H9 (cell line): ENCODE measurements at regions not wholly inside any gene's neighbourhood (a gene's known extent, or its start where the extent isn't known, plus 50 kb on each side); places are given as distances from the start of the nearest gene placed in this dataset.

Experiments used
- DNase-seq: peaks from one replicate; pipeline ENCODE4 v3.0.0-alpha.2; 2017
- H2AFZ ChIP-seq: one replicate; pipeline ENCODE4 v1.6.1; 2013; ENCODE audit warnings: mild to moderate bottlenecking, low read length, control low read depth, moderate library complexity
- H2AK5ac ChIP-seq: 2 replicates; pipeline ENCODE4 v1.6.1; 2013; ENCODE audit warnings: low read length, control low read depth, mixed read lengths; ENCODE audit not compliant: insufficient read length
- H2BK120ac ChIP-seq: one replicate; pipeline ENCODE4 v1.6.1; 2013; ENCODE audit warnings: low read depth, mild to moderate bottlenecking, low read length, control low read depth, inconsistent platforms; ENCODE audit not compliant: poor library complexity, severe bottlenecking
- H2BK12ac ChIP-seq: 2 replicates; pipeline ENCODE4 v1.6.1; 2013; ENCODE audit warnings: low read length, control low read depth, mixed read lengths, low read depth; ENCODE audit not compliant: insufficient read length
- H2BK15ac ChIP-seq: 2 replicates; pipeline ENCODE4 v1.6.1; 2013; ENCODE audit warnings: low read depth, low read length, control low read depth
- H2BK20ac ChIP-seq: one replicate; pipeline ENCODE4 v1.6.1; 2013; ENCODE audit warnings: low read depth, mild to moderate bottlenecking, low read length, control low read depth, inconsistent platforms; ENCODE audit not compliant: poor library complexity, severe bottlenecking
- H2BK5ac ChIP-seq: 2 replicates; pipeline ENCODE4 v1.6.1; 2013; ENCODE audit warnings: low read length, control low read depth, mixed read lengths; ENCODE audit not compliant: insufficient read length
- H3K14ac ChIP-seq: 2 replicates; pipeline ENCODE4 v1.6.1; 2013; ENCODE audit warnings: low read length, control low read depth; ENCODE audit not compliant: insufficient read depth
- H3K18ac ChIP-seq: 2 replicates; pipeline ENCODE4 v1.6.1; 2013; ENCODE audit warnings: low read depth, mild to moderate bottlenecking, mixed read lengths, low read length, control low read depth; ENCODE audit not compliant: insufficient read length
- H3K23ac ChIP-seq: 2 replicates; pipeline ENCODE4 v1.6.1; 2013; ENCODE audit warnings: low read length, control low read depth, mixed read lengths, low read depth; ENCODE audit not compliant: insufficient read length
- H3K23me2 ChIP-seq: 2 replicates; pipeline ENCODE4 v1.6.1; 2013; ENCODE audit warnings: low read depth, mild to moderate bottlenecking, mixed read lengths, low read length, control low read depth; ENCODE audit not compliant: insufficient read length, poor library complexity, severe bottlenecking
- H3K27ac ChIP-seq: 2 replicates; pipeline ENCODE4 v1.5.1; 2013; ENCODE audit warnings: low read length, control low read depth, mixed read lengths, low read depth; ENCODE audit not compliant: insufficient read length
- H3K27me3 ChIP-seq: 2 replicates; pipeline ENCODE4 v1.6.1; 2013; ENCODE audit warnings: low read length, control low read depth, inconsistent platforms; ENCODE audit not compliant: insufficient read depth
- H3K4ac ChIP-seq: 2 replicates; pipeline ENCODE4 v1.6.1; 2013; ENCODE audit warnings: low read depth, mild to moderate bottlenecking, control low read depth, inconsistent platforms, low read length, moderate library complexity
- H3K4me1 ChIP-seq: 2 replicates; pipeline ENCODE4 v1.6.1; 2013; ENCODE audit warnings: low read length, control low read depth, inconsistent platforms; ENCODE audit not compliant: insufficient read depth
- H3K4me2 ChIP-seq: 2 replicates; pipeline ENCODE4 v1.6.1; 2013; ENCODE audit warnings: low read length, control low read depth, mixed read lengths; ENCODE audit not compliant: insufficient read length, insufficient read depth
- H3K56ac ChIP-seq: 2 replicates; pipeline ENCODE4 v1.6.1; 2013; ENCODE audit warnings: low read depth, mild to moderate bottlenecking, mixed read lengths, low read length, control low read depth; ENCODE audit not compliant: insufficient read length
- H3K79me1 ChIP-seq: 2 replicates; pipeline ENCODE4 v1.6.1; 2013; ENCODE audit warnings: low read depth, mild to moderate bottlenecking, moderate library complexity, low read length, control low read depth, inconsistent platforms; ENCODE audit not compliant: insufficient read depth, poor library complexity, severe bottlenecking
- H3K79me2 ChIP-seq: 2 replicates; pipeline ENCODE4 v1.6.1; 2013; ENCODE audit warnings: low read length, control low read depth, inconsistent platforms; ENCODE audit not compliant: insufficient read depth
- H3K9ac ChIP-seq: 2 replicates; pipeline ENCODE4 v1.6.1; 2013; ENCODE audit warnings: low read length, control low read depth, mixed read lengths; ENCODE audit not compliant: insufficient read length; ENCODE audit errors: extremely low read depth
- H3K9me3 ChIP-seq: one replicate; pipeline ENCODE4 v1.6.1; 2013; ENCODE audit warnings: low read depth, low read length, inconsistent platforms; ENCODE audit not compliant: control insufficient read depth
- H3T11ph ChIP-seq: one replicate; pipeline ENCODE4 v1.6.1; 2013; ENCODE audit warnings: mild to moderate bottlenecking, low read length, control low read depth, inconsistent platforms
- H4K20me1 ChIP-seq: one replicate; pipeline ENCODE4 v1.6.1; 2013; ENCODE audit not compliant: control insufficient read depth, insufficient read length, insufficient read depth
- H4K5ac ChIP-seq: 2 replicates; pipeline ENCODE4 v1.6.1; 2013; ENCODE audit warnings: low read depth, mild to moderate bottlenecking, mixed read lengths, low read length, control low read depth; ENCODE audit not compliant: insufficient read length
- H4K8ac ChIP-seq: replicated peaks from 2 replicates; pipeline ENCODE4 v1.6.1; 2013; ENCODE audit warnings: low read length, control low read depth, mixed read lengths, low read depth; ENCODE audit not compliant: insufficient read length
- H4K91ac ChIP-seq: 2 replicates; pipeline ENCODE4 v1.6.1; 2013; ENCODE audit warnings: low read depth, mild to moderate bottlenecking, moderate library complexity, mixed read lengths, low read length, control low read depth; ENCODE audit not compliant: insufficient read length
- H3K27ac Mint-ChIP-seq, 3 experiments: 2 replicates in 2 of 3; 3 replicates in 1 of 3; pipeline ENCODE4 v1.8.0; 2020 to 2021; ENCODE audit warnings: mixed read lengths in 3 of 3, mild to moderate bottlenecking in 1 of 3, moderate library complexity in 1 of 3
- H3K27me3 Mint-ChIP-seq: 2 replicates; pipeline ENCODE4 v1.8.0; 2021; ENCODE audit warnings: low read depth, mild to moderate bottlenecking, moderate library complexity, mixed read lengths
- H3K36me3 Mint-ChIP-seq, 3 experiments: 2 replicates in 2 of 3; 3 replicates in 1 of 3; pipeline ENCODE4 v1.8.0; 2020 to 2021; ENCODE audit warnings: low read depth in 3 of 3, mixed read lengths in 3 of 3; ENCODE audit not compliant: insufficient read depth in 1 of 3
- H3K4me1 Mint-ChIP-seq, 2 experiments: 2 replicates each; pipeline ENCODE4 v1.8.0; 2020; ENCODE audit warnings: mixed read lengths in 2 of 2
- H3K4me3 Mint-ChIP-seq, 2 experiments: 2 replicates in 1 of 2; 3 replicates in 1 of 2; pipeline ENCODE4 v1.8.0; 2020 to 2021; ENCODE audit warnings: mild to moderate bottlenecking in 2 of 2, mixed read lengths in 2 of 2, moderate library complexity in 1 of 2
- H3K9me3 Mint-ChIP-seq, 2 experiments: 2 replicates in 1 of 2; 3 replicates in 1 of 2; pipeline ENCODE4 v1.8.0; 2020; ENCODE audit warnings: mild to moderate bottlenecking in 2 of 2, mixed read lengths in 2 of 2, moderate library complexity in 1 of 2
- CTCF ChIP-seq: fragments of 200-600 bp; sonication (generic); conservative IDR thresholded peaks from 3 replicates; pipeline ENCODE4 v1.8.0; 2021; ENCODE audit warnings: antibody characterized with exemption, mild to moderate bottlenecking
- WGBS: extraction: QIAGEN DNeasy Blood & Tissue Kit; methylation state at CpG from one replicate; pipeline ENCODE4 v1.1.7; 2013; ENCODE audit warnings: missing lambda C conversion rate, low lambda C conversion rate, mixed read lengths; ENCODE audit not compliant: insufficient read length; ENCODE audit errors: extremely low coverage; 5-methylcytosine and 5-hydroxymethylcytosine counted together

- H3K4me1 Mint-ChIP-seq = peaks cover 7 to 19% of the 10 kb centered on the region in 2 experiments; a peak in 3 of 4 replicates
- no peak overlapping the region for H3K27ac ChIP-seq
- H3K27me3 ChIP-seq = no peaks in the 10 kb centered on the region
- no peak overlapping the region for H3T11ph ChIP-seq
- H3K9me3 ChIP-seq = no peaks in the 10 kb centered on the region
- no peak for DNase-seq
- no peak overlapping the region for H2AK5ac ChIP-seq
- no peak overlapping the region for H2BK20ac ChIP-seq
- H3K79me2 ChIP-seq = no peaks in the 10 kb centered on the region
- no peak overlapping the region for H3K14ac ChIP-seq
- no peak overlapping the region for H3K4me3 Mint-ChIP-seq
- no peak overlapping the region for H3K4ac ChIP-seq
- no peak overlapping the region for H2BK5ac ChIP-seq
- no peak overlapping the region for H3K4me2 ChIP-seq
- no peaks in the 10 kb centered on the region for H4K20me1 ChIP-seq
- WGBS = no CpG with 5 or more reads among the region's 18 CpGs
- H2AFZ ChIP-seq = no peak overlapping the region
- H3K27me3 Mint-ChIP-seq = peaks cover 3% of the 10 kb centered on the region
- no peak overlapping the region for H4K91ac ChIP-seq
- no peak overlapping the region for H4K8ac ChIP-seq
- no peak overlapping the region for H3K56ac ChIP-seq
- H3K23ac ChIP-seq = no peak overlapping the region
- H3K9me3 Mint-ChIP-seq = peaks cover 0 to 7% of the 10 kb centered on the region in 2 experiments; a peak in 1 of 5 replicates
- H3K23me2 ChIP-seq = no peaks in the 10 kb centered on the region
- no peak overlapping the region; a peak in 2 of 7 replicates for H3K27ac Mint-ChIP-seq
- no peaks in the 10 kb centered on the region; a peak in 1 of 7 replicates for H3K36me3 Mint-ChIP-seq
- no peak overlapping the region for H3K9ac ChIP-seq
- no peaks in the 10 kb centered on the region for H3K4me1 ChIP-seq
- H2BK15ac ChIP-seq = no peak overlapping the region
- H3K79me1 ChIP-seq = no peaks in the 10 kb centered on the region
- no peak overlapping the region for H2BK12ac ChIP-seq
- no peak for TF ChIP-seq CTCF
- H4K5ac ChIP-seq = no peak overlapping the region
- H3K18ac ChIP-seq = no peak overlapping the region
- H2BK120ac ChIP-seq = no peak overlapping the region
Measured at GRCh38 chrX:1027133-1027532, 185.3 kb downstream of the CRLF2 start.
